ENCODE measurements at regions not wholly inside any gene's neighbourhood (a gene's known extent, or its start where the extent isn't known, plus 50 kb on each side); places are given as distances from the start of the nearest gene placed in this dataset.
"Not testable (repeated sequence)": the region's sequence is repeated elsewhere in the genome, so short reads cannot be mapped to it uniquely, and the experiment has no call there.

- not testable (repeated sequence) for TF ChIP-seq POLR2A (IDR thresholded peaks at IDR 0.05; ENCODE audit: low read length); GATA1 (IDR thresholded peaks at IDR 0.05; ENCODE audit: low read depth, low read length)
These were observed 214.0 kb upstream of the SGCG start for GRCh38 chr13:22966753-22967152.
